ENCODE measurements at regions not wholly inside any gene's neighbourhood (a gene's known extent, or its start where the extent isn't known, plus 50 kb on each side); places are given as distances from the start of the nearest gene placed in this dataset.
A peak's percentile ranks its signal among the peaks of the same experiment; 100 is the strongest.

DNA sequence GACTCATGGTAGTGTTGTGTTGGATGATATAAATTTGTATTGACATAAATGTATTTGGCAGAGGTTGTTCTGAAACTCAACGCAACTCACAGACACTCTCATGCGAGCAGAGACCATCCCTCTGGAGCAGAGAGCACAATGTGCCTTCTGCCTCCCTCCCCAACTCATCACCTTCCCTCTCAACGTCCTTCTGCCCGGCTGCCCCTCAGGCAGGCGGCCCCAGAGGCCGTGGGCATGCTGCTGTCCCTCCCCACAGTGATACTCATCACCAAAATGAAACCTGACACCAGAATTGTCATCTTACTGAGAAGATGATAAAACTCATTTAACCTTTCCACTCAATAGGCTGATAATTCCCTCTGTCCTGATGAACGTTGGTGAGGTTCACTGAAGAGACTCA is 260.6 kb downstream of the ETS1 start:
- DNase-seq = no peak

- DNase-seq = peak; percentile 95
Observed at GRCh38 chr11:128324531-128325141, 262.7 kb downstream of the ETS1 start.

GRCh38 chr11:128324051-128324481 is 263.3 kb downstream of the ETS1 start:
- DNase-seq = no peak

DNA sequence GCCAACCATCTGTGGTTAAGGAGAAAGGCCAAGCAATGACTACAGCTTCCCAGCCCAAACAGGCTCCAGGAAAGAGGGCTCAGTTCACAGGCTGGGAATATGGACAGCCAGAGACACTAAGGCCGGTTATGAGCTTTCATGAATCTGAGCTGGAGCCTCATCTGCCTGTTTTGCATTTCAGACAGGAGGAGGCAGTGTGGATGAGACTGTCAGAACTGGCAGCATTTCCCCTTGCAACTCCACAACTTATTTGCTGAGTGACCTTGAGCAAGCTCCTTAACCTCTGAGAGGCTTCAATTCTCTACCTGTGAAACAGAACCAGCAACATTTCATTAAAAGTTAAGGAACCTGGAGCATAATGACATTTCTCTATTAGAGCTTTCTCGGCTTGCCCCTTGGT is 264.0 kb downstream of the ETS1 start:
- peak; percentile 57 for DNase-seq

GRCh38 chr11:128318856-128319474 is 268.4 kb downstream of the ETS1 start:
- peak; percentile 81 for DNase-seq

GRCh38 chr11:128316541-128317227 is 270.7 kb downstream of the ETS1 start:
- no peak for DNase-seq

DNA sequence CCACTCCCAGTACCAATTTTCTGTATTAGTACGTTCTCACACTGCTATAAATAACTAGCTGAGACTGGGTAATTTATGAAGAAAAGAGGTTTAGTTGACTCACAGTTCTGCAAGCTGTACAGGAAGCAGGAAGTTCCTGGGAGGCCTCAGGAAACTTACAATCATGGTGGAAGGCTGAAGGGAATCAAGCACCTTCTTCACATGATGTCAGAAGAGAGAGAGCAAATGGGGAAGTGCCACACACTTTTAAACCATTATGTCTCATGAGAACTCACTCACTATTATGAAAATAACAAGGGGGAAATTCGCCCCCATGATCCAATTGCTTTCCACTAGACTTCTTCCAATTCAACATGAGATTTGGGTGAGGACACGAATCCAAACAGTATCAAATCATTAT is 271.4 kb downstream of the ETS1 start:
- no peak for DNase-seq

GRCh38 chr11:128313931-128314330 is 273.4 kb downstream of the ETS1 start:
- DNase-seq = no peak

GRCh38 chr11:128311742-128312719 is 275.3 kb downstream of the ETS1 start:
- DNase-seq = no peak

GRCh38 chr11:128310676-128311445 is 276.5 kb downstream of the ETS1 start:
- no peak for DNase-seq

DNA sequence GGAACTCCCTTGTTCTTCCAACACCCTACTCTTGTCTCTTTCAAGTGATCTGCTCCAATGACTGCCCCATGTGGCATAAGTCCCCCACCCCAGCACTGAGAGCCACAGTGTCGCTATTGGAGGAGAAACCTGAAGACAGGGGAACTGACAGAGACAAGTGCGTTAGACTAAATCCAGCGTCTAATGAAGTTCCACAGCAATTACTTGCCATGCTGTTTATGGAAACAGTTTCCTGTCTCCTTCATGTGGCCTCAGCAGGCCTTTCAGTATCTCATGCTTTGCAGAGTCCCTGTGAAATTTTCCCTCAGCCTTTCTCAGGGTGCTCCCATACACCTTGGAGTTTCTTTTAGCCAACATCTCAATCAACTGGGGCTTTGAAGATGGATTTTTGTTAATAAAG is 277.4 kb downstream of the ETS1 start:
- DNase-seq = no peak

DNA sequence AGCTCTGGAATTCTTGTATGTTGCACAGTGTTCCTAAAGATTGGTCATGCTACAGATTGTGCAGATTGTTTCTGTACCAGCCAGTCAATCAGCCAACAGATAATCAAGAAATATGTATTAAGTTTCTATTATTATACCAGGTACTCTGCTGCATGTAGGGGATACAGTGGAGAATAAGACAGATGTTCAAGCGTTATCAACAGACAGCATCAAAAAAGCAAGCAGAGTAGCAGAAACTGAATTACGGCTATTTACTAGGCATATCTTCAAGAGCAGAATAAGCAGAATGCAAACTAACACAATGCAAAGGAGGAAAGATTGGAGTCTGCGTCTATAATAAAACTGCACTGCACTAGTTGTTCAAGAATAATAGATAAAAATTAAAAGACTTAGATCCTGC is 278.6 kb downstream of the ETS1 start:
- no peak for DNase-seq

DNA sequence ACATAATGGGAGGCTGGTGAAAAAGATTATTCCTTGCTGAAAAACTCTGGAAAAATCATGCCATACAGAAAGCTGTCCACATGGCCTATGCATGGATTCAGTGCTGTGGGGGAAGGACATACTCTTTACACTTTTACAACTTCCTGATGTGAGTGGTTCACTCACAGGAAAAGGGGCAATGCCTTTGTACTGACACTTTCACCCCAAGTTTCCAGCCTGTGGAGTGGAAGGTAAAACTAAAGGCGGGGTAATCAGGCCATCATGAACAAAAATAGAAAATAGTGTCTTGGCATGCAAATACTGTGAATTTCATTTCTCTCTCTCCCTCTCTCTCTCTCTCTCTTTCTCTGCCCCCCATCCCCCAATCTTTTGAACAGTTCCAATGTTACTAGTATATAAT is 281.8 kb downstream of the ETS1 start:
- no peak for DNase-seq

GRCh38 chr11:128304666-128305485 is 282.5 kb downstream of the ETS1 start:
- DNase-seq = peak; percentile 75

GRCh38 chr11:128304116-128304515 is 283.2 kb downstream of the ETS1 start:
- DNase-seq = no peak

DNA sequence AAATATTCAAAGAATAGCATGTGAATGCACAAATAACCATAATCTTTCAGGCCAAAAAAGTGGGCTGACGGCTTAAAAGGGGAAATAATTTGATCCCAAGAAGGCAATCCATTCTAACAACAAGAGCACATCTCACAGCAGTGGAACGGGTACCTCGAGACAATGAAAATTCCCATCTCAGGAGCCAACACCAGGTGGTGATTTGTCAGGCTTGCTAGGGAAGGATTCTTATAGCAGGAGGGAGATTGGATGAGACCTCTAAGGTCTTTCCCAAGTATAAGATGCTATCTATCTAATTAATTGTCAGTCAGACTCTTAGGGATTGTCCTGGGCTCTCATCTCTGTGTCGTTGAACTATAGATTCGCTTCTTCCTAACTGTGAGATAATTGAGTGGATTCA is 284.0 kb downstream of the ETS1 start:
- no peak for DNase-seq

- peak; percentile 95 for DNase-seq
Observed at GRCh38 chr11:128302425-128303186, 284.8 kb downstream of the ETS1 start.

- no peak for DNase-seq
Observed at GRCh38 chr11:128301756-128302155, 285.6 kb downstream of the ETS1 start.

DNA sequence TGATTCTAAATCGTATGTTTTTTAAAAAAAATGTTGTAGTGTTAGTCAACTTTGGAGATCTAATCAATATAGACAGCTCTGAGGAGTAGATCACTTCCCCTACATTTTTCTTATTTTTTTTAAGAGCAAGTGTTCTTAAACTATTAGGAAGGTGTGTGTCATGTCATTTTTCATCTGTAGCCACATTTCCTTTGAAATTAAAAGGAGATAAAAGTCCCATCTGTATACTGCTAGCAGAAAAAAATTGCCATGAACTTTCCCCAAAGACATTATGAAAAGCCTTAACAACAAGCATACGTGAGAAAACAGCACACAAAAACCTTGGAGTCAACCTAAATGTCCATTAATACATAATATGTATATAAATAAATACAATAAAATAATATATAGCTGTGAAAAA is 286.6 kb downstream of the ETS1 start:
- peak; percentile 49 for DNase-seq

DNA sequence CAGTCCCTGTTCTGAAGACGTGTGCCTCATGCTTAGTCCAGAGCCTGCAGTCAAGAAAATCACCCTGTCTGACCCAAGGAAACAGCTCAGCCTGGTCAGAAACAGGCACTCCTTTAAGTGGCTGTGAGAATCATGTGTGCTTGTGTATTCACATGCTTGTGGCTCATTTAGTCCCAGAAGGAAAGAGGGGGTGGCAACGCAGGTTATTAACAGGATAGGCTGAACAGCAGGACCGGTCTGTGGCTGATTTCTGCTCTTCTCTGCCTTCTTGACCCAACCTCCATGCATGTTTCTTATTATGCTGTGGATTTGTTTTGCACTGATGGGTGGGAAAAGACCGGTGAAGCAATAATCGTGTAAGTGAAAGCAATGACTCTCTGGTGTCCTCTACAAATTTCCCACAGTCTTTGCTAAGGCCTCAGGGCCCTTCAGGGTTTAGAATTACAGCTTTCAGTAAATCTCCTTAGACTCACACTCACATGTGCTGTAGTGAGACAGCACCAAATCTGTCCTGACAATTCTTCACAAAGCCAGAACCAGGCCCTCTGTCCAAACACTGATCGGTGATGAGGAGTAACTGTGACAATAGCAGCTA is 288.1 kb downstream of the ETS1 start:
- DNase-seq = no peak

Measured in central memory CD4-positive, alpha-beta T cell (primary cell).